Iris pigment epithelial cell (primary cell): ENCODE measurements at regions not wholly inside any gene's neighbourhood (a gene's known extent, or its start where the extent isn't known, plus 50 kb on each side); places are given as distances from the start of the nearest gene placed in this dataset.

Source experiments
- DNase-seq: peaks from one replicate; pipeline ENCODE4 v3.0.0-alpha.2; 2011; ENCODE audit warnings: low read depth

DNA sequence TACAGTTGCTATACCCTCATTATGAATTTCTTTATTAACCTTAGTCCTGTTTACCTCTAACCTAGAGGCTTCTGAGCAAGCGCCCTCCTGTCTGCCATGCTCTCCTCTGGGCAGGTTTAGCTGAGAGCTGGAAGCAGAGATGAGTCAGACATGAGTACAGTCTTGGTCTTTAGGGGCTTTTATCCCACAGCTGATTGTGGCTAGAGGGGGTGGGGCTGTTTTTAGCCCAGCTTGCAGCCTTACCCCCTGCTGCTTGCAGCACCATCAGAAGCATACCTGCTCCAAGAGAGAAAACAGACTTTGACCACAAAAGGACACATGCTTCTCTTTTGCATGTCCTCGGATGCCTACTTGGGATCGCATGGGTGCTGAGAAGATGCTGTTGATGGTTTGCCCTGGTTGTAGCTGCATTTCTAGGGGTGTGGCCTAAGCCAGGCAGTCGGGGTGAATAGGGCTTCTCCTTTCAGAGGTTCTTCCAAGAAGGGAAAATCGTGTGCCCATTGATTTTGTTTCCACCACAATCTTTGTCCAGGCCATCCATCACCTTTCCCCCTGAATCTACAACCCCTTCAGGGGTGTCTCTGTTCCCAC is 115.0 kb upstream of the LGALSL start:
- peak; percentile 71 for DNase-seq

DNA sequence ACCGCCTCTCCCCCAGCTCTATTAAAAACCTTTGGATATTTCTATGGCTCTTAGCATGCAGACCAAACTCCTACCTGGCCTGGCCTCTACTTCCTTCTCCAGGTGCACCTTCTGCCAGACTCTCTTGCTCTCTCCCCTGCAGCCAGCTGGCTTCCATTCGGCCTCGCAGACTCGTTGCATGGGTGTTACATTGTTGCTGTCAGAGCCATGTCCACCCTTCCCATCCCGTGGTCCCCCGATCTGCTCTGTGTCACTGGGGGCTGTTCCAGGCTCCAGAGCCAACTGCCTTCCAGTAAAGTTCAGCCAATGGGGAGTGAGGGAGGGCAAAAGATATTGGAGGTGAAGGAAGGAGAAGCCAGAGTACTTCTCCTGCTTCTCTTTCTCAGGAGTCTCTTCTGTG is 112.5 kb upstream of the LGALSL start:
- no peak for DNase-seq

DNA sequence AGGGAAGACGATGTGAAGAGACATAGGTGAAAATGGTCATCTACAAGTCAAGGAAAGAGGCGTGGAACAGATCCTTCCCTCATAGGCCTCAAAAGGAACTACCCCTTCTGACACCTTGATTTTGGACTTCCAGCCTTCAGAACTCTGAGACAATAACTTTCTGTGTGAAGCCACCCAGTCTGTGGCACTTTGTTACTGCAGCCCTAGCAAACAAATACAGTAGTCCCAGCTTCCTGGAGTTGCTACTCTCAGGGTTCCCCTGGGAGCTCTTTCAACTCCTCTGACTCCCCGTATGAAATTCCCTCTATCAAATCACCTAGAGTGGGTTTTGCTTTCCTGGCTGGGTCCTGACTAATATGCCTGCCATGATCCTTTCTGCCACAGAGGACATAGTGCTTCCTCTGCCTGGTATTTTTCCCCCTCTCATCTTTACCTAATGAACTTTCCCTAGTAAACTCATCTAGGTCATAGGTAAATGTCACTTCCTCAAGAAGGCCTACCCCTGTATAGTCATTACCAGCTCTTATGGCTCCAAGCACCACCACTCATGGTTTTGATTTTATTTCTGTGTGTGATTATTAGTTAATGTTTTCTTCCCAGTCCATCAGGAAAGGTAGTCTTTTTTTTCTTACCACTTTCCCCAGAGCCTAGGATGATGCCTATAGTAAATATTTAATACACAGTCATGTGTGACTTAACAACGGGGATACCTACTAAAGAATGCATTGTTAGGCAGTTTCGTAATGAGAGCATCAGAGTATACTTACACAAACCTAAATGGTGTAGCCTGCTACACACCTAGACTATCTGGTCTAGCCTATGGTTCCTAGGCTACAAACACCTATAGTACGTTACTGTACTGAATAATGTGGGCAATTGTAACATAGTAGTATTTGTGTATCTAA is 111.5 kb upstream of the LGALSL start:
- DNase-seq, result no peak

DNA sequence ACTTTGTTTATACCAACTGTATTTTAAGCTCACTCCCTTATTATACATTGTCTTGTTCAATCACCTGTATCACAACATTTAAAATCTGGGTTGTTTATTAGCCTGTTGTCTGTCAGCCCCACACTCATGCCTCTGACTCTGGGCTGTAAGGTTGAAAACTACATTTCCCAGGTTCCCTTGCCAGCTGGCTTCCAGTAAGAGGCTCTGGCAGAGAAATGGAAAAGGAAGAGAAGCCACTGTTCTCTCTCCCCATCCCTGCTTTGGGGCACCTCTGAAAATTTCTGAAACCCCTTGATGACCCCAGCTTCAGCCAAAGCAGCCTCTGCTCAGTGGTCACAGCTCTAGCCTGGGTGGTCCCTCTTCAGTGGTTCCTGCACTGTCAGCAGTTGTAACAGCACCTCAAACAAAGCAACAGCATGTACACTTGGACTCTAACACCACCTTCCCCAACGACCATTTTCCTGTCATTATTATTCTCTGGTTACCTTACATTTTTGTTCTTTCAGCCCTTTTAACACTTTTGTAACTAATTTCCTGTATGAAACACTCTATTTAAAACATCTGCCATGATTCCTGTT is 108.9 kb upstream of the LGALSL start:
- DNase-seq, result no peak

DNA sequence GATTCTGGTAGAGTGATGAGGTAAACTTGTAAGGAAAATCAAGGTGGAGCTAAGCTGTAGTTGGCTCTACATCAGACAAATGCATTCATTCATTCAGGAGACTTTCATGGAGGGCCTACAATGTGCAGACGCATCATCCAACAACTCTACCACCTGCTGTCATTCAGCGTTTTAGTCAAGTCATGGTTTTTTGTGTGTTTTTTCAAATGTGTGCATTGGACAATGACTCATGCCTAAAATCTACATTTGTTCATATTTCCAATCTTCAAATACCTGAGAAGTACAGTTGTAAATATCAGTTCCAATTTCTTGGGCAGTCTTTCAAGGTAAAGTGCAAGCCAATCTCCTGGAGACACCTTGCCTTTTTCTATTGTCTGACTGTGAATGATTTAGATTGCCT is 108.0 kb upstream of the LGALSL start:
- DNase-seq, result no peak

DNA sequence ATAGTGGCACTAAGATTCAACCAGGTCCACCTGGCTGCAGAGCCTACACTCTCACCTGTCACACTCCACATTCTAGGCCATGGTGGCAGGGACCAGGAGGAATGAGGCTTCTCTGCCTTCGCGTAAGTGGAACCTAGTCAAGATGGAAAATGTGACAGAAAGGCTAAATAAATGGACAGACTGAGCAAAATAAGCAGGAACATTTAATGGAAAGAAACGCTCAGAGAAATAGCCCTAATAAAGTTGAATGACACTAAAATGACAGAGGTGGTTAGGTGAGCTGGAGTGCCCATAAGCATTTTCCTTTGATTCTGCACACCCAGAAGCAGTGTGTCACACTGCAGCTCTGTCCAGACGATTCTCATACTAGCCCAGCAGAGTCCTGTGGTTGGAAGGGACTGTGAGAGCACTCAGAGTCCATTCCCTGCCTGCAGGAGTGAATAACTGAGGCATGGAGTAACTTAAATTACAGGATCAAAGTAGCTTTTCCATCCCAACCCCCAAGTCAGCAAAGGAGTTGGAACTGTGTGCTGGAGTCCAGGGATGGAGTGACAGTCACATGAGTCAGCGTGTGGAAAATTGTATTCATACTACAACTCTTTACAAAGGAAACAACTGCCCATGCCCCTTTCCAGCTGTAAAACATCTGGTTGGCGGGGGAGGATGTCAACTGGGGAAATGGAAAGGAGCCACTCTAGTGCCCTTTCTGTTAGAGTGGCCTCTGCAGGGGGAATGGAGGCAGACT is 105.4 kb upstream of the LGALSL start:
- no peak for DNase-seq

DNA sequence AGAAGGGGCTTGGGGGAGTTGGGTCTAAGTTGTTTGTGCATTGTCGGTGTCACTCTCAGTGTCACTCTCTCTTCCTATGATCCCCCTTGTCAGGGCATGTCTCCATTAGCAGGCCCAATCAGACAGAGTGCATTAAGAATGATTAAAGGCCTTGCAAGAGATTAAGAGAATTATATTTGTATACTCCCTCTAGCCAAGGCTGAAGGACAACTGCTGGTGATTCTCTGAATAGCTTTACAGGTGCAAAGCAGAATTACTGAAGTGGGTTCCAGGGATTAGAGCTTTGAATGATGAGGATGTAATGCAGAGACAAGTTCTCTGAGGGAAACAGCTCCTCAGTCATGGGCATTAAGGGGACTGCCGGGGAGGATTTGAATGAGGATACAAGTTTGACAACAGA is 104.8 kb upstream of the LGALSL start:
- DNase-seq, result no peak

DNA sequence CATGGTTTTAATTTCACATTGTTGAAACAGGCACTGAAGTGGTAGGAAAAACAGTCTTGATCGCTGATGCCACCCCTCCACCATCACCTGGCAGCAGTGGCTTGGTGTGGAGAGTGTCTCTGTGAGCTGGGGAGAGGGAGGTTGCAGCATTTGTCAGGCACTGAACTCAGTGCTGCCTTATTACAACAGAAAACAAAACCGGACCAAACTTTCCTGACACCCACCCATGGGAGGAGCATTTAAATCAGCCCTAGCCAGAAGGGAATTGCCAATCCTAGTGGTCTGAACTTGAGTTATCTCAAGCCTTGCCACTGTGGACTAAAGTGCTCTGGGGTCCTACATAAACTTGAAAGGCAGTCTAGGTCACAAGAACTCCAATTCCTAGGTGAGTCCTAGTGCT is 103.0 kb upstream of the LGALSL start:
- no peak for DNase-seq

DNA sequence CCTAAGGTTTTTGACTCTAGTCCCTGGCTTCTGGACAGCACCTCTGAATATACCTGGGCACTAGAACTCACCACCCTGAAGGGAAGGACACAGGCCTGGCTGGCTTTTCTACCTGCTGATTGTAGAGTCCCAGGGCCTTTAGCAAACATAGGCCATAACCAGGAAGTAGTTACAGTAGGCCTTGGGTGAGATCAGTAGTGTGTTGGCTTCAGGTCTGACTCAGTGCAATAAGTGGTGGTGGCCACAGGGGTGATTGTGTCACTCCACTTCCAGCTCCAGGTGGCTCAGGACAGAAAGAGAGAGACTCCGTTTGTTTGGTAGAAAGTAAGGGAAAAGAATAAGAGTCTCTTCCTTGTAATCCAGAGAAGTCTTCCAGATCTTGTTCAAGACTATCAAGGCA is 101.7 kb upstream of the LGALSL start:
- DNase-seq, result no peak

DNA sequence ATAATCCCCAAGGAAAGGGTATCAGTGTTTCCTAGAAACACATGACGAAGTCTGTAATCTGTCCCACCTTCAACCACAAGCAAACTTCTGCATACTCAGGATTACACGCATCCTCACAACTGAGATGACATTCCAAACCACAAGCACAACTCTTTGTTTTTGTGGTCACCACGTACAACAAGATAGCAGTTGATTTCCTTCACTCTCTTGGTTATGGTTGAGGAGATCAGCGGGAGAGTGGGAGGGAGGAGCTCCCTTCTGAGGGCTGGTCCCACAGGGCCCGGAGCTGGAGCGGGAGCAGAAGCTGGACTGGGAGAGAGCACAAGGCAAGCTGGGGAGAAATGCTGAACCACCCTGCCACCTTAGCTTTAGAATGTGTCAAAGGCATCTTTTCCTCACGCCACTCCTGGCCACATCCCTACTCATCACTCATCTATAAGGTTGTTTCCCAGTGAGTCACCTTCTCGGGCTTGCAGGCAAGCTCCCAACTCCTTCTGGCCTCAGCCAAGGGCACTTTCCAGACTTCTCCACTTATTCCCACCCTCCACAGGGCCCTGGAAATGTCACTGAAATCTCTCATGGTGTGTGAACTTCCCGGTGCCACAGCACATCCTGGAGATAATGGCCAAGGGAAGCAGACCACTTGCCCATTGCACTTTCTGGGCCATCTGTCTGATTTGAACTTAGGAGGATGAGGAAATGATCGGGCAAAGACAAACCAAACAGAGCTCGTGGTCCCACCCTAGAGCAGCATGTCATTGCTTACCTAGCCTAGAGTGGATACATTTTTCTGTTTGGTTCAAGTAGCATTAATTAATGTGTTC is 98.9 kb upstream of the LGALSL start:
- DNase-seq, result peak; percentile 67

DNA sequence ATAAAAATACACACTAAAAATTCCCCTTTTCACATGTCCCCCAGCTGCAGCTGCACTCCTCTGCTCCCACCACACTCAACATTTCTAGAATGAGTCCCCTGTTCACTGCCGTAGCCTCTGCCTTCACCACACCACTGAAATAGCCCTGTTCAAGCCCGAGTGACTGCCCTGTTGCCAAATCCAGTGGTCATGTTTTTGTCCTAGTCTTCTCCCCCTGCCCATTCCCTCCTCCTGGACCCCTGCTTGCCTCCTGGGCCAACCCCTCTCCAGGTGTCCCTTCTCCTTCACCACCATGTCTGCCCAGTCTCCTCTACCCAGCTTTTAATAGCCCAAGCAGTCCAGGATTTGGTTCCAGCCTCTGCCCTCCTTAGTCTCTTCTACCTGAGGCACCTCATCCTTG is 97.1 kb upstream of the LGALSL start:
- no peak for DNase-seq

DNA sequence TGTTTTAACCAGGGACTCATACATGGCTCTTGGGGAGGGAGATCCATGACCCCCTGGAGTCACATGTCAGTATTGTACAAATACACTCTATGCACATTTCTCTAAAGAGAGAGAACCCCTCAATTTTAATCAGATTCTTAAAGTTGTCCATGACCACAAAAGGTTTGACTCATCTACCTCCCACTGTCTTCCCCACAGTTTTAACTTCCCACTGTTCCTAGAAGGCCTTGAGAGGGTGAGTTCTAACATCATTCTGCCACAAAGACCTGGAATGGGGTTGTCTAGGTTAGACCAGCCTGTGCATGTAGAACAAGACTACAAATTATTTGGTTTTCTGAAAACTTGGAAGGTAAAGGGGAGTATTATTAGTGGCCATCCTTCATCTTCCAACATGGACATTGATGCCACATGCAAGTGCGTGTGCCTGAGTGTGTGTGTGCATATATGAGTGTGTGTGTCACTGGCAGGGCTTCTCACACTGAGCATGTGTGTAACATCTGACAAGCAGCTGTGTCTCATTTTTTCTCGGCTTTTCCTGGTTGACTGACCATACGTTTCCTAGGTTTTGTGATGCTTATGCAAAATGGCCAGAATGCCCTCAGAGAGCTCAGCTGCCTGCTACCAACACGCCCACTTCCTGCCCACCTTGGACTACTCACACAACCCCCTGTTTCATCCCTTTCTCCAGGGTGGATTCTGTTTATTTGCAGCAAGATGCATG is 94.6 kb upstream of the LGALSL start:
- no peak for DNase-seq

DNA sequence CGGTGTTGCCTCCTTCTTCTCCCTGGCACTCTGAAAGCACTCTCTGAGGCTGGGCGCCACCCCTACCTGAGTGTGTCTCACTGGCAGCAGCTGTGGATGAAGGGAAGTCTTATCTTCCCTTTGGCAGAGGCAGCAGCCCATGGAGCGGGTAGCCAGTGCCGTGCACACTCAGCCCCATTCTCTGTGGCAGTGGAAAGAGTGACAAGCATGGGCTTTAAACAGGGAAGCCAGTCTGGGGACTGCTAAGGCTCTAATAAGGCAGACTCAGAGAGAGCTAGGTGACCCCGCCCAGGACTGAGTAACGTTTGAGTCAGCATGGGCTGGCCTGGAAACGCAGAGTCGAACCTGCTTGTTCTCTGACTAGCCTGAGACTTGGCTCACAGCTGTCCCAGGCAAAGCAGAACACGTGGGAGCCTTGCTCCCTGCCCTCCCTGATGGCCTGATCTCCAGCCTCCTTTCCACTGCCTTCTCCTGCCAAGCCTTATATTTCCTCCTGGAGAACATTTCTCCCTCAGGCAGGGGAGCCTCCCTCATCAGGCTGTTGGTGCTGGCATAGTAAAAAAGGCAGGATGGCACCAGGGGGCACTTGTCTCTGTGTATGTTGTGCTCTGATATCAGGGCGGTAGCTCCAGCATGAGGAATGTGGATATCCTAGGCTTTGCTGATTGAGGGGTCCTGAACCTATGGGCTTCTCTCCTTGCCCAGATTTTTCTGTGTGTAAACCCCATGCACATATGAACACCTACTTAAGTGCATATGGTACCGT is 93.9 kb upstream of the LGALSL start:
- peak; percentile 95 for DNase-seq

DNA sequence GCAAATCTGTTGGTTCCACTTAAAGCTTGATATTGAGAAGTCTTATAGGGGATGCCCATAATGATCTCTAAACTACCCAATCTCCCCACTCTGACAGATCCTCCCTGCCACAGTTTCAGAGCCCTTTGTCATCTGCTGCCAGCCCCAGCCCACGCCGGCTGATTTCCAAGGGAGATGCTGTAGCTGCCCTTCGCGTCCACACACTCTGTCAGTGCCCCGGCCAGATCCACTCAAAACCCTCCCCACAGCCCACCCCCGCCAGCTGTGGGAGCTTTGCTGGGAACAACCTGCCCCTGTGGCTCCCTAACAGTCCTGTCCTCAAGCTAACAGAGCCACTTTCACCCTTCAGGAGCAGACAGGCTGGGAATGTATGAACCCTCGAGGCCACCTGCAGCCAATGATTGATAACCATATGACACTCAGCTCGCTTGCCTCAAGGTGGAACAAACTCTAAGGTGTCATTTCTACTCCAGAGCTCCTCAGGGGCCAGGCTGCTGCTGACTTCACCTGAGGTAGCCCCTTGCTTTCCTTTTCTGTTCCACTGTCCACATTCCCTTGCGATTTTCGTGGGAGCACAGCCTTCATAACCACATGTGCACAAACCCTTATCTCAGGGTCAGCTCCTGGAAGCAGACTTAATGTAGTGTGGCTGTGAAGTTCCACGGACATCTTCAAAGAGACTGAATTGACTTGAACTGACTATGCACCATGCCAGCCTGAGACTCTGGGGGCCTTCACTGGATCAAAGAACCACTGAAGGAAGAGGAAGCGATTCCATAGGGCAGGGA is 92.6 kb upstream of the LGALSL start:
- no peak for DNase-seq

DNA sequence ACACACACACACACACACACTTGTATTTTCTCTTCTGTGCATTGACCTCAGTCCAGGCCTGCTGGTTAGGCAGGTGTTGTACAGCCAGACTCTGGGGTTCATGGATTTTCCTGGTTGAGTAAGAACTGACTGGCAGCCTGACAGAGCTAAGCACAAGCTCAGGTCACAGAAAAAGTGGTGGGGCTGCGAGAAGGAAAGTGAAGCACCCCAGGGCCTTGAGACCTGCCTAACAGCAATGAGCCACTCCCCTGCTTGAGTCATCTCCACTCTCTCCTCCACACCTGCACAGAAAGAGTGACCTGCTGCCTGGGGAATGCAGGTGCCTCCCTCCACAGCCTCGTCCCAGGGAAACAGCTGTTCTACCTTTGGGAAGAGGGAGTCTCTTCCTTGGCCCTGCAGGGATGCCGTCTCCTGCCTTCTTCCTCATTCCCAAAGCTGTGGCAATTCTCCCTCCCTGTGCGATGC is 91.4 kb upstream of the LGALSL start:
- DNase-seq, result no peak

DNA sequence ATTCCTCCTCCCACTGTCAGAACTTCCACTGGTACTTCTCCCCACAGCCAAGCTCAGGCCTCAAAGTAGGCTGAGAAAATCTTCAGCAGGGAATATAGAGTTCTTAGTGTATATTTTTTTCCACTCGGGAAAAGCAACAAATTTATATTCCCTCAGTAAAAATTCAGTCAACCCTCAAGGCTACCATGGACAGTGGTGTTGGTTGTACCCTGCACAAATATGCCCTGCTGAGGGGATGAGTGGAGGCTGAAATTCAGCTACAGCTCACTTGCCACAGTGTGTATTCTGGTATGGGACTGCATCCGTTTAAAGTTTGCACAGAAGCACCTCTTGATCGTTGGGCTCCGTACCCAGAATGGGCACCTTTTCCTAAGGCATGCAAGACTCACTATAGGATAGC is 90.8 kb upstream of the LGALSL start:
- DNase-seq, result no peak

DNA sequence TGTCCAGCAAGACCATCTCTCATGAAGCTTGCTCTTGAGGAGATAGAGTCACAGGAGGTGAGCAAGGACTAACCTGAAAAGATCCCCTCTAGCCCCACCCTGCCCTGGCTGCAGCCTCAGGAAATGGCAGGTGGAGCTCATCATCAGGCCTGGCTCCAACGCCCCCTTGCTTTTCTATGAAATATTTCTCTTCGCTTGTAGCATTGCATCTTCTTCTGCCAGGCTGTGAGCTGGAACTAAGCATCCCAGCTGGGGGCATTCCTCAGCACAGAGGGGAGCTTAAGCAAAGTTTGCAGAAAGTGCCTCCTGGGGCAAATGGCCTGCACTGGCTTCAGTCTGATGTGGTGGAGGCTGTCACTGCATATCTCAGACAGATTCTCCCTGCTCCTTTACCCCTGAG is 90.1 kb upstream of the LGALSL start:
- no peak for DNase-seq

DNA sequence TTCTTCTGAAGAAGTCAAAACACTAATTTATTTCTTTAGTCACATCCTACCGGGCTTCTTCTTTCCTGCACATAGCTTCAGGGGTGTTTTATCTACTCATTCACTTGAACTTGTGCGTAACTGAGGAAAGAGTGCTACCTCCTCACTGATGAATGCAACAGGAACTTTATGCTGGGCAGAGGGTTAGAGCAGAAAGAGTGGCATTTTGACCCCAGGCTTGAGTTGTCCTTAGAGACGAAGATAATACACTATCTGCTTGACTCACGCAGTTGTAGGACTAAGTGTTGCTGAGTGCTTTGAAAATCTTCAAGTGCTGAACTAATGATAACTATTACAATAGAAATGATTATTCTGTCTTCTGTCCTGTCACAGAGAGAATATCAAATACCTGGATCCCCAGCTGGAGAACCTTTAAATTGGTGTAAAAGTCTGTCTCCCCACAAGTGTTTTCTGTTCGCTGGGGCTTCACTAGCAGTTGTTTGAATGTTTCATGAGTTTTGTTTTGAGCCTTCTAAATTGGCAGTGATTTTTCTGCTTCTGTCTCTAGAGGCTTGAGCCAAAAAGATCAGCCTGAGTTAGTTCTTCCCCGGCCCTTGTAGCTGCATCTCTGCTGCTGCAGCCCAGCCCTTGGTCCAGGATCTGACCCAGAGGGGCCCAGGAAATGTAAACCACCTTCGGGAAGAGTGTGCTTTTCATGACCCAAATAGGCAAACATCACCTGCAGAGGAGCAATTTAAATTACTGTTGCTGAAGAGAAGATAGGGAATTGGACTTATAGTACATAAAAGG is 86.3 kb upstream of the LGALSL start:
- no peak for DNase-seq

DNA sequence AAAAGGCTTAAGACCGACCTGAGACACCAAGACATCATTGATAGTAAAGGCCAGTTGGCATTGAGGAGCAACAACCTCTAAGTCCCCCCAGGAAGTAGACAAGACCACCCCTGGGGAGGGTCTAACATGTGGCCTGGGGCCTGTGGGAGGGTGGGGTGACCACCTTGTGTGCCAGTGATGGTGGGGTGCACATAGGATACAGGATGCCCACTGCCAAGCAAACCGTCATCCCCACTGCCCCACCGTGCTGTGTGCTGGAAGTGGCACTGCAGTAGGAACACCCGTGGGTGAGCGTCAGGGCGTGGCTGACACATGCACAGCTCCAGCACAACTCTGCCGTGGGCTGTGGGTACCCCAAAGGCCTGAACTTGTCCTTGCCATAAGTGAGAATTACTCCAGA is 84.3 kb upstream of the LGALSL start:
- DNase-seq, result no peak
